A673 (cell line): ENCODE measurements at regions not wholly inside any gene's neighbourhood (a gene's known extent, or its start where the extent isn't known, plus 50 kb on each side); places are given as distances from the start of the nearest gene placed in this dataset.

Experiments
- EZH2 ChIP-seq: fragments of 200-600 bp; sonication (generic); IDR thresholded peaks from 2 replicates; pipeline ENCODE4 v1.6.1; 2017; ENCODE audit warnings: borderline replicate concordance, low read depth, mild to moderate bottlenecking, mixed read lengths, antibody characterized with exemption, low read length; ENCODE audit not compliant: poor library complexity, severe bottlenecking
- TF ChIP-seq, protein P1 (sequence below): fragments of 300-800, 200-600 bp; sonication (generic); conservative IDR thresholded peaks from 2 replicates; pipeline ENCODE4 v1.5.1; 2017; ENCODE audit warnings: low read depth, mild to moderate bottlenecking, antibody characterized with exemption, low read length, moderate library complexity, mixed read lengths

DNA sequence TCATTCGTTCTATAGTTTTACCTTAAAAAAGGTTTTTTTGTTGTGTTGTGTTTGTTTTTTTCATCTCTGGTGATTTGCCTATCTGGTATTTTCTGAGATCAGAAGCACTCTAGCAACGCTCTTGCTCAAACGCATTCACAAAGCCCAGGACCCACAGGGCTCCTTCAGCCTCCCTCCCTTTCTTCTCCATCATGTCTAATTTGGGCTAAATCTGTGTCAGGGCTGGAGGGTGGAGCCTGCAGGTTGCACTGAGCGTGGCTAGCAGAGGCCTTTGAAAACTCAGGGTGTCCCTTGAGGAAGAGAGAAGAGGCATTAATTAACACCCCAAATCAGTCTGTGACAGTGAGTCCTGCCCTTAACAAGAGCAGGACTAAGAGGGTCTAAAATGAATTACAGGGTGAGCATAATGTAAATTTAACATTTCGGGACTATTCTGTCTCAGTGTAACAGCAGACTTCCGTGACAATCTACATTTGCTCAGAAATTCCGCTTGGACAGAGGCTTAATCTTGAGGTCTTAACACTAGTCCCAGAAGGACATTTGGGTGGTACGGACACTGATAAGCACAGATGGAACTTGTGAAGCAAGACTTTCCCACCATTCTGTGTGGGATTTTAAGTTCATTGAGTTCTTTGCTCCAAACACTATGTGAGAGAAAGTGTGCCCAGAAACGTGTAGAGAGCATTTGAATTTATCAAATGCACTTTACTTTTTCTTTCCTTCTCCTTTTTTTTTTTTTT is 174.4 kb upstream of the APCDD1 start:
- TF ChIP-seq, protein P1, sequence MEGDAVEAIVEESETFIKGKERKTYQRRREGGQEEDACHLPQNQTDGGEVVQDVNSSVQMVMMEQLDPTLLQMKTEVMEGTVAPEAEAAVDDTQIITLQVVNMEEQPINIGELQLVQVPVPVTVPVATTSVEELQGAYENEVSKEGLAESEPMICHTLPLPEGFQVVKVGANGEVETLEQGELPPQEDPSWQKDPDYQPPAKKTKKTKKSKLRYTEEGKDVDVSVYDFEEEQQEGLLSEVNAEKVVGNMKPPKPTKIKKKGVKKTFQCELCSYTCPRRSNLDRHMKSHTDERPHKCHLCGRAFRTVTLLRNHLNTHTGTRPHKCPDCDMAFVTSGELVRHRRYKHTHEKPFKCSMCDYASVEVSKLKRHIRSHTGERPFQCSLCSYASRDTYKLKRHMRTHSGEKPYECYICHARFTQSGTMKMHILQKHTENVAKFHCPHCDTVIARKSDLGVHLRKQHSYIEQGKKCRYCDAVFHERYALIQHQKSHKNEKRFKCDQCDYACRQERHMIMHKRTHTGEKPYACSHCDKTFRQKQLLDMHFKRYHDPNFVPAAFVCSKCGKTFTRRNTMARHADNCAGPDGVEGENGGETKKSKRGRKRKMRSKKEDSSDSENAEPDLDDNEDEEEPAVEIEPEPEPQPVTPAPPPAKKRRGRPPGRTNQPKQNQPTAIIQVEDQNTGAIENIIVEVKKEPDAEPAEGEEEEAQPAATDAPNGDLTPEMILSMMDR: no peak
- no peak for TF ChIP-seq EZH2
